ENCODE measurements at regions not wholly inside any gene's neighbourhood (a gene's known extent, or its start where the extent isn't known, plus 50 kb on each side); places are given as distances from the start of the nearest gene placed in this dataset.

- no peak for DNase-seq (ENCODE audit: low read depth)
Observed at GRCh38 chr5:2291146-2291840, 408.6 kb upstream of the IRX4 start.

GRCh38 chr5:2289380-2289779, 406.7 kb upstream of the IRX4 start:
- no peak for DNase-seq (ENCODE audit: low read depth)

GRCh38 chr5:2288968-2289367, 406.2 kb upstream of the IRX4 start:
- no peak for DNase-seq (ENCODE audit: low read depth)

- DNase-seq (ENCODE audit: low read depth), result no peak
Observed at GRCh38 chr5:2288466-2288865, 405.7 kb upstream of the IRX4 start.

GRCh38 chr5:2286250-2286649, 403.5 kb upstream of the IRX4 start:
- no peak for DNase-seq (ENCODE audit: low read depth)

- no peak for DNase-seq (ENCODE audit: low read depth)
Observed at GRCh38 chr5:2284678-2285077, 402.0 kb upstream of the IRX4 start.

GRCh38 chr5:2283481-2284045, 400.8 kb upstream of the IRX4 start:
- DNase-seq (ENCODE audit: low read depth), result no peak

GRCh38 chr5:2282893-2283292, 400.2 kb upstream of the IRX4 start:
- no peak for DNase-seq (ENCODE audit: low read depth)

- no peak for DNase-seq (ENCODE audit: low read depth)
Observed at GRCh38 chr5:2282034-2282690, 399.4 kb upstream of the IRX4 start.

GRCh38 chr5:2281446-2281845, 398.7 kb upstream of the IRX4 start:
- DNase-seq (ENCODE audit: low read depth), result no peak

- no peak for DNase-seq (ENCODE audit: low read depth)
Observed at GRCh38 chr5:2280318-2280717, 397.6 kb upstream of the IRX4 start.

GRCh38 chr5:2278825-2279456, 396.2 kb upstream of the IRX4 start:
- no peak for DNase-seq (ENCODE audit: low read depth)

GRCh38 chr5:2277886-2278285, 395.2 kb upstream of the IRX4 start:
- no peak for DNase-seq (ENCODE audit: low read depth)

- DNase-seq (ENCODE audit: low read depth), result no peak
Observed at GRCh38 chr5:2276101-2276500, 393.4 kb upstream of the IRX4 start.

GRCh38 chr5:2272755-2273154, 390.0 kb upstream of the IRX4 start:
- DNase-seq (ENCODE audit: low read depth), result no peak

- DNase-seq (ENCODE audit: low read depth), result no peak
Observed at GRCh38 chr5:2272039-2272438, 389.3 kb upstream of the IRX4 start.

- no peak for DNase-seq (ENCODE audit: low read depth)
Observed at GRCh38 chr5:2271316-2271715, 388.6 kb upstream of the IRX4 start.

- no peak for DNase-seq (ENCODE audit: low read depth)
Observed at GRCh38 chr5:2270467-2270866, 387.7 kb upstream of the IRX4 start.

- no peak for DNase-seq (ENCODE audit: low read depth)
Observed at GRCh38 chr5:2269656-2270055, 386.9 kb upstream of the IRX4 start.

GRCh38 chr5:2267991-2268390, 385.3 kb upstream of the IRX4 start:
- DNase-seq (ENCODE audit: low read depth), result no peak

- no peak for DNase-seq (ENCODE audit: low read depth)
Observed at GRCh38 chr5:2266641-2267240, 384.0 kb upstream of the IRX4 start.

- DNase-seq (ENCODE audit: low read depth), result no peak
Observed at GRCh38 chr5:2265341-2265740, 382.6 kb upstream of the IRX4 start.

- DNase-seq (ENCODE audit: low read depth), result no peak
Observed at GRCh38 chr5:2263763-2264162, 381.0 kb upstream of the IRX4 start.
